ENCODE measurements at regions not wholly inside any gene's neighbourhood (a gene's known extent, or its start where the extent isn't known, plus 50 kb on each side); places are given as distances from the start of the nearest gene placed in this dataset.
A peak's percentile ranks its signal among the peaks of the same experiment; 100 is the strongest.

DNA sequence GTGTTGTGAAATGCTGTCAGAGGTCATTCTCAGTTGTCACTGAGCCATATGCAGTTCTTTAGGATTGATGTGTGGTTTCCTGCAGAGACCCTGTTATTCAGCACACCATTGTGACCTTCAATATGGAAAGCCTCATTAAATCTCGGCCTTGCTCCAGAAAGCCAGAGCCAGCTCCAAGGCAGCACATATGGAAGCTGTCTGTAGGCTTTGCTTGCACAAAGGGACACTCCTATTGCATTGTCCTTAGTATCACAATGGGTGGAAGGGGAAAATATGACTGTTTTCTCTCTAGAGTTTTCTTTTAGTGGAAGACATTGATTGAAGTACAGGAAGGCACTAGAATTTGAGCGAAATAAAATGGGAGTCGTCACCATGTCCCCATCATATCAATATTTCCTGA lies 179.0 kb downstream of the CEP135 start:
- Histone ChIP-seq H3K27ac (replicated peaks) (no peak overlapping the region), H3K27me3 (ENCODE audit: insufficient read depth, poor library complexity, severe bottlenecking) (no peaks in the 10 kb centered on the region), H3K4me3 (replicated peaks; ENCODE audit: insufficient read depth, low read length) (no peak overlapping the region)
- DNase-seq (ENCODE audit: low read depth in 1 of 2, low spot score in 1 of 2): no peak
- TF ChIP-seq, protein P1, sequence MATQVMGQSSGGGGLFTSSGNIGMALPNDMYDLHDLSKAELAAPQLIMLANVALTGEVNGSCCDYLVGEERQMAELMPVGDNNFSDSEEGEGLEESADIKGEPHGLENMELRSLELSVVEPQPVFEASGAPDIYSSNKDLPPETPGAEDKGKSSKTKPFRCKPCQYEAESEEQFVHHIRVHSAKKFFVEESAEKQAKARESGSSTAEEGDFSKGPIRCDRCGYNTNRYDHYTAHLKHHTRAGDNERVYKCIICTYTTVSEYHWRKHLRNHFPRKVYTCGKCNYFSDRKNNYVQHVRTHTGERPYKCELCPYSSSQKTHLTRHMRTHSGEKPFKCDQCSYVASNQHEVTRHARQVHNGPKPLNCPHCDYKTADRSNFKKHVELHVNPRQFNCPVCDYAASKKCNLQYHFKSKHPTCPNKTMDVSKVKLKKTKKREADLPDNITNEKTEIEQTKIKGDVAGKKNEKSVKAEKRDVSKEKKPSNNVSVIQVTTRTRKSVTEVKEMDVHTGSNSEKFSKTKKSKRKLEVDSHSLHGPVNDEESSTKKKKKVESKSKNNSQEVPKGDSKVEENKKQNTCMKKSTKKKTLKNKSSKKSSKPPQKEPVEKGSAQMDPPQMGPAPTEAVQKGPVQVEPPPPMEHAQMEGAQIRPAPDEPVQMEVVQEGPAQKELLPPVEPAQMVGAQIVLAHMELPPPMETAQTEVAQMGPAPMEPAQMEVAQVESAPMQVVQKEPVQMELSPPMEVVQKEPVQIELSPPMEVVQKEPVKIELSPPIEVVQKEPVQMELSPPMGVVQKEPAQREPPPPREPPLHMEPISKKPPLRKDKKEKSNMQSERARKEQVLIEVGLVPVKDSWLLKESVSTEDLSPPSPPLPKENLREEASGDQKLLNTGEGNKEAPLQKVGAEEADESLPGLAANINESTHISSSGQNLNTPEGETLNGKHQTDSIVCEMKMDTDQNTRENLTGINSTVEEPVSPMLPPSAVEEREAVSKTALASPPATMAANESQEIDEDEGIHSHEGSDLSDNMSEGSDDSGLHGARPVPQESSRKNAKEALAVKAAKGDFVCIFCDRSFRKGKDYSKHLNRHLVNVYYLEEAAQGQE (IDR thresholded peaks at IDR 0.05; ENCODE audit: insufficient replicate concordance, low read depth): no peak
- TF ChIP-seq SPI1 (IDR thresholded peaks at IDR 0.05; ENCODE audit: borderline replicate concordance, low read depth) (no peak), POLR2AphosphoS5 (IDR thresholded peaks at IDR 0.05; ENCODE audit: low read depth) (no peak), GABPA (IDR thresholded peaks at IDR 0.05; ENCODE audit: low read depth) (no peak)
- TF ChIP-seq, protein P2, sequence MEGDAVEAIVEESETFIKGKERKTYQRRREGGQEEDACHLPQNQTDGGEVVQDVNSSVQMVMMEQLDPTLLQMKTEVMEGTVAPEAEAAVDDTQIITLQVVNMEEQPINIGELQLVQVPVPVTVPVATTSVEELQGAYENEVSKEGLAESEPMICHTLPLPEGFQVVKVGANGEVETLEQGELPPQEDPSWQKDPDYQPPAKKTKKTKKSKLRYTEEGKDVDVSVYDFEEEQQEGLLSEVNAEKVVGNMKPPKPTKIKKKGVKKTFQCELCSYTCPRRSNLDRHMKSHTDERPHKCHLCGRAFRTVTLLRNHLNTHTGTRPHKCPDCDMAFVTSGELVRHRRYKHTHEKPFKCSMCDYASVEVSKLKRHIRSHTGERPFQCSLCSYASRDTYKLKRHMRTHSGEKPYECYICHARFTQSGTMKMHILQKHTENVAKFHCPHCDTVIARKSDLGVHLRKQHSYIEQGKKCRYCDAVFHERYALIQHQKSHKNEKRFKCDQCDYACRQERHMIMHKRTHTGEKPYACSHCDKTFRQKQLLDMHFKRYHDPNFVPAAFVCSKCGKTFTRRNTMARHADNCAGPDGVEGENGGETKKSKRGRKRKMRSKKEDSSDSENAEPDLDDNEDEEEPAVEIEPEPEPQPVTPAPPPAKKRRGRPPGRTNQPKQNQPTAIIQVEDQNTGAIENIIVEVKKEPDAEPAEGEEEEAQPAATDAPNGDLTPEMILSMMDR (IDR thresholded peaks at IDR 0.05; ENCODE audit: insufficient read depth, low read length): no peak

DNA sequence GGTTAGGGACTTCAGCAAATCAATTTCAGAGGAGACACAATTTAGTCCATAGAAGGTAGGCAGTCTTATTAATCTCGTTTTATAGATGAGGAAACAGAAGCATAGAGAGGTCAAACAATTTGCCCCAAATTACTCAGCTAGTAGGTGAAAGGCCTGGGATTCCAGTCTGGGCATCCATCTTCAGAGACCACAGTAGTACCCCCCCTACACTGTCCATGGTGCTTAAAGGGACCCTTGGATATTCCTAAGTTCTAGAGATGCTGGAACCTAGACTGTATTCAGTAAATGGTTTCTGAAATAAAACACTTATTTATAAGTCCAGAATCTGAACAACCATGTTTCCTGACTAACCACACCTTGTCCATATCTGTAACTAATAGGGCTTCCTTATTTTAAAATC lies 174.8 kb downstream of the CEP135 start:
- no peak overlapping the region for H3K27ac ChIP-seq (replicated peaks)
- TF ChIP-seq, protein P1 (IDR thresholded peaks at IDR 0.05; ENCODE audit: insufficient replicate concordance, low read depth): peak; percentile 82
- no peak for TF ChIP-seq SPI1 (IDR thresholded peaks at IDR 0.05; ENCODE audit: borderline replicate concordance, low read depth)

DNA sequence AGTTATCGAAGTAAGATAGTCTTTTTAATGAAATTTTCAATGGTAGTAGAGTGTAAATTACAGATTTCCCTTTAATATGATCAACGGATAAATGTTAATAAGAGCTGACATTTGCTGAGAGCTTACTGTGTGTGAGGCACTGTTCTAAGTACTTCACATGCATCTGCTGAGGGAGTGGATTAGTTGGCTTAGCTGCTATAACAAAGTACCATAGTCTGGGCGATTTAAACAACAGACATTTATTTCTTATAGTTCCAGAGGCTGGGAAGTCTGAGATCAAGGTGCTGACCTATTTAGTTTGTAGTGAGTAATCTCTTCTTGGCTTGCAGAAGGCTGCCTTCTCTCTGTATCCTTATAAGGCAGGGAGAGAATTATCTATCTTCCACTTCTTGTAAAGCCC lies 174.3 kb downstream of the CEP135 start:
- Histone ChIP-seq H3K27me3 (ENCODE audit: insufficient read depth, poor library complexity, severe bottlenecking) (no peaks in the 10 kb centered on the region), H3K4me3 (replicated peaks; ENCODE audit: insufficient read depth, low read length) (no peak overlapping the region), H3K27ac (replicated peaks) (no peak overlapping the region)
- DNase-seq (ENCODE audit: low read depth in 1 of 2, low spot score in 1 of 2): no peak
- TF ChIP-seq, protein P2 (IDR thresholded peaks at IDR 0.05; ENCODE audit: insufficient read depth, low read length): no peak
- TF ChIP-seq SPI1 (IDR thresholded peaks at IDR 0.05; ENCODE audit: borderline replicate concordance, low read depth): no peak
- TF ChIP-seq GABPA (IDR thresholded peaks at IDR 0.05; ENCODE audit: low read depth): no peak
- TF ChIP-seq, protein P1 (IDR thresholded peaks at IDR 0.05; ENCODE audit: insufficient replicate concordance, low read depth): no peak
- TF ChIP-seq POLR2AphosphoS5 (IDR thresholded peaks at IDR 0.05; ENCODE audit: low read depth): no peak

More for the DNA sequence above, 174.8 kb downstream of the CEP135 start:
- no peak overlapping the region for H3K4me3 ChIP-seq (replicated peaks; ENCODE audit: insufficient read depth, low read length)
- DNase-seq (ENCODE audit: low read depth in 1 of 2, low spot score in 1 of 2): no peak
- H3K27me3 ChIP-seq (ENCODE audit: insufficient read depth, poor library complexity, severe bottlenecking): no peaks in the 10 kb centered on the region

DNA sequence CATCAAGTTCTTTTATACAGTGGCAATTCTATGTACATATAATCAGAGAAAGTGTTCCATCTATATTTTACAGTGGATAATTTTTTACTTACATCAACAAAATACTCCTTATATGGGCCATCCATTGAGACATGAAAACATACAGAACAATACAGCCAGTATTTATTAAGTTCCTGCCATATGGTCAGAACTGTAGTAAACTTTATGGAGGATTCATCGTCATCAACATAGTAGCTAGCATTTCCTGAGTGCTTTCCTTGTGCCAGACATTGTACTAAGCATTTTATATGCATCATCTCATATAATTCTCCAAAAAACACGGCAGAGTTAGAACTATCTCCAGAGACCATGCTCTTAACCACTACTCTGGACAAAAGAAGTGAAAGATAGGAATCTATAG lies 170.1 kb downstream of the CEP135 start:
- Histone ChIP-seq H3K27ac (replicated peaks) (no peak overlapping the region), H3K27me3 (ENCODE audit: insufficient read depth, poor library complexity, severe bottlenecking) (no peaks in the 10 kb centered on the region), H3K4me3 (replicated peaks; ENCODE audit: insufficient read depth, low read length) (no peak overlapping the region)
- TF ChIP-seq POLR2AphosphoS5 (IDR thresholded peaks at IDR 0.05; ENCODE audit: low read depth) (no peak), GABPA (IDR thresholded peaks at IDR 0.05; ENCODE audit: low read depth) (no peak), SPI1 (IDR thresholded peaks at IDR 0.05; ENCODE audit: borderline replicate concordance, low read depth) (no peak)
- TF ChIP-seq, protein P2 (IDR thresholded peaks at IDR 0.05; ENCODE audit: insufficient read depth, low read length): no peak
- TF ChIP-seq, protein P1 (IDR thresholded peaks at IDR 0.05; ENCODE audit: insufficient replicate concordance, low read depth): no peak
- DNase-seq (ENCODE audit: low read depth in 1 of 2, low spot score in 1 of 2): no peak
